Mesenchymal stem cell (in vitro differentiated cells and primary cell): ENCODE measurements at regions not wholly inside any gene's neighbourhood (a gene's known extent, or its start where the extent isn't known, plus 50 kb on each side); places are given as distances from the start of the nearest gene placed in this dataset.
A peak's percentile ranks its signal among the peaks of the same experiment; 100 is the strongest.

Source experiments
- DNase-seq: peaks from one replicate; pipeline ENCODE4 v3.0.0-alpha.2; 2013
- H2AFZ ChIP-seq: one replicate; pipeline ENCODE4 v1.6.1; 2013; ENCODE audit warnings: low read depth, mild to moderate bottlenecking, control low read depth, inconsistent platforms, low read length, moderate library complexity
- H2AK5ac ChIP-seq: 2 replicates; pipeline ENCODE4 v1.6.1; 2013; ENCODE audit warnings: low read length, moderate library complexity, mild to moderate bottlenecking, inconsistent platforms; ENCODE audit not compliant: severe bottlenecking
- H2BK120ac ChIP-seq: one replicate; pipeline ENCODE4 v1.6.1; 2013; ENCODE audit warnings: low read depth, mild to moderate bottlenecking, inconsistent platforms, low read length, moderate library complexity
- H2BK12ac ChIP-seq, 2 experiments: one replicate each; pipeline ENCODE4 v1.6.1; 2013; ENCODE audit warnings: inconsistent platforms in 2 of 2, low read length in 2 of 2, mild to moderate bottlenecking in 2 of 2, moderate library complexity in 2 of 2, control low read depth in 1 of 2
- H2BK15ac ChIP-seq: one replicate; pipeline ENCODE4 v1.6.1; 2013; ENCODE audit warnings: mild to moderate bottlenecking, low read depth, inconsistent platforms; ENCODE audit not compliant: poor library complexity, severe bottlenecking
- H2BK5ac ChIP-seq: 2 replicates; pipeline ENCODE4 v1.6.1; 2013; ENCODE audit warnings: low read depth, mild to moderate bottlenecking, low read length, control low read depth, inconsistent platforms; ENCODE audit not compliant: poor library complexity, severe bottlenecking
- H3K14ac ChIP-seq, 2 experiments: one replicate each; pipeline ENCODE4 v1.6.1; 2013; ENCODE audit warnings: inconsistent platforms in 2 of 2, low read length in 2 of 2, control low read depth in 1 of 2, mild to moderate bottlenecking in 1 of 2, moderate library complexity in 1 of 2
- H3K18ac ChIP-seq, 2 experiments: one replicate each; pipeline ENCODE4 v1.6.1; 2013; ENCODE audit warnings: inconsistent platforms in 2 of 2, low read length in 2 of 2, control low read depth in 1 of 2, low read depth in 1 of 2, mild to moderate bottlenecking in 1 of 2
- H3K23ac ChIP-seq, 2 experiments: one replicate each; pipeline ENCODE4 v1.6.1; 2013; ENCODE audit warnings: inconsistent platforms in 2 of 2, low read length in 2 of 2, mild to moderate bottlenecking in 2 of 2, moderate library complexity in 2 of 2, control low read depth in 1 of 2
- H3K27ac ChIP-seq: 2 replicates; pipeline ENCODE4 v1.5.1; 2013; ENCODE audit warnings: mild to moderate bottlenecking, moderate library complexity, low read length, control low read depth, inconsistent platforms; ENCODE audit not compliant: poor library complexity, severe bottlenecking
- H3K27me3 ChIP-seq, 2 experiments: 2 replicates each; pipeline versions ENCODE4 v1.6.1 to v1.7.0; 2013; ENCODE audit warnings: low read length in 2 of 2, mild to moderate bottlenecking in 2 of 2, moderate library complexity in 2 of 2, control low read depth in 1 of 2, inconsistent platforms in 1 of 2; ENCODE audit not compliant: control insufficient read depth in 1 of 2, insufficient read depth in 1 of 2
- H3K36me3 ChIP-seq, 2 experiments: 2 replicates each; pipeline versions ENCODE4 v1.6.1 to v1.7.0; 2013; ENCODE audit warnings: low read length in 2 of 2, control low read depth in 1 of 2, inconsistent platforms in 1 of 2, low read depth in 1 of 2, mild to moderate bottlenecking in 1 of 2; ENCODE audit not compliant: insufficient read depth in 2 of 2, control insufficient read depth in 1 of 2
- H3K4ac ChIP-seq, 2 experiments: one replicate each; pipeline ENCODE4 v1.6.1; 2013; ENCODE audit warnings: inconsistent platforms in 2 of 2, low read length in 2 of 2, mild to moderate bottlenecking in 2 of 2, moderate library complexity in 2 of 2, control low read depth in 1 of 2, low read depth in 1 of 2
- H3K4me1 ChIP-seq: 2 replicates; pipeline ENCODE4 v1.6.1; 2013; ENCODE audit warnings: low read depth, low read length, control low read depth; ENCODE audit not compliant: control insufficient read depth, insufficient read depth
- H3K4me2 ChIP-seq: 2 replicates; pipeline ENCODE4 v1.6.1; 2013; ENCODE audit warnings: low read length, mild to moderate bottlenecking, inconsistent platforms; ENCODE audit not compliant: poor library complexity, severe bottlenecking
- H3K4me3 ChIP-seq, 2 experiments: 2 replicates each; pipeline versions ENCODE4 v1.5.1 to v1.7.0; 2013; ENCODE audit warnings: low read length in 2 of 2, mild to moderate bottlenecking in 2 of 2, control low read depth in 1 of 2, low read depth in 1 of 2; ENCODE audit not compliant: insufficient read depth in 1 of 2
- H3K79me1 ChIP-seq: replicated peaks from 2 replicates; pipeline ENCODE4 v1.6.1; 2013; ENCODE audit warnings: mild to moderate bottlenecking, control low read depth, low read length, inconsistent platforms; ENCODE audit not compliant: poor library complexity, severe bottlenecking
- H3K9ac ChIP-seq: 2 replicates; pipeline ENCODE4 v1.7.0; 2013; ENCODE audit warnings: mild to moderate bottlenecking, low read length, moderate library complexity
- H3K9me3 ChIP-seq: 2 replicates; pipeline ENCODE4 v1.7.0; 2013; ENCODE audit warnings: mild to moderate bottlenecking, low read length; ENCODE audit not compliant: control insufficient read depth
- H4K8ac ChIP-seq: one replicate; pipeline ENCODE4 v1.6.1; 2013; ENCODE audit warnings: inconsistent platforms, mild to moderate bottlenecking, low read length, moderate library complexity
- H4K91ac ChIP-seq: one replicate; pipeline ENCODE4 v1.6.1; 2013; ENCODE audit warnings: mild to moderate bottlenecking, low read length, inconsistent platforms
- WGBS: methylation state at CpG from one replicate; pipeline ENCODE4 v1.1.7; 2013; ENCODE audit warnings: mixed read lengths; 5-methylcytosine and 5-hydroxymethylcytosine counted together

- H3K4ac ChIP-seq, result no peak overlapping the region
- H3K4me3 ChIP-seq, result no peak overlapping the region
- H3K9me3 ChIP-seq, result peaks cover under 1% of the 10 kb centered on the region
- WGBS, result 100% methylated on average over 1 of the region's 2 CpGs
- no peaks in the 10 kb centered on the region for H3K27me3 ChIP-seq
- no peak overlapping the region for H2BK120ac ChIP-seq
- no peak overlapping the region for H3K14ac ChIP-seq
- no peak overlapping the region for H3K4me2 ChIP-seq
- H4K8ac ChIP-seq, result no peak overlapping the region
- no peak overlapping the region for H3K23ac ChIP-seq
- H2AK5ac ChIP-seq, result no peak overlapping the region
- H2BK5ac ChIP-seq, result no peak overlapping the region
- H2AFZ ChIP-seq, result no peak overlapping the region
- H3K79me1 ChIP-seq, result no peaks in the 10 kb centered on the region
- H4K91ac ChIP-seq, result no peak overlapping the region
- no peak overlapping the region for H3K9ac ChIP-seq
- no peak overlapping the region for H2BK12ac ChIP-seq
- no peak for DNase-seq
- no peaks in the 10 kb centered on the region for H3K36me3 ChIP-seq
- H3K4me1 ChIP-seq, result no peaks in the 10 kb centered on the region
- H2BK15ac ChIP-seq, result no peak overlapping the region
- H3K27ac ChIP-seq, result no peak overlapping the region
- H3K18ac ChIP-seq, result no peak overlapping the region
Observed at GRCh38 chr12:127363392-127363791, 903.6 kb upstream of the TMEM132C start.

GRCh38 chr12:127373559-127373958, 893.4 kb upstream of the TMEM132C start:
- Histone ChIP-seq H2AK5ac (no peak overlapping the region), H3K4me1 (no peaks in the 10 kb centered on the region), H2BK12ac (no peak overlapping the region), H3K79me1 (no peaks in the 10 kb centered on the region), H3K9ac (no peak overlapping the region), H4K8ac (no peak overlapping the region), H4K91ac (no peak overlapping the region), H3K27me3 (peaks cover 0 to 3% of the 10 kb centered on the region in 2 experiments), H2BK15ac (no peak overlapping the region), H3K9me3 (peaks cover 2% of the 10 kb centered on the region), H3K18ac (no peak overlapping the region), H2BK5ac (no peak overlapping the region), H3K4ac (no peak overlapping the region), H3K14ac (no peak overlapping the region), H3K36me3 (no peaks in the 10 kb centered on the region), H2BK120ac (no peak overlapping the region), H2AFZ (no peak overlapping the region), H3K4me2 (no peak overlapping the region), H3K23ac (no peak overlapping the region), H3K27ac (no peak overlapping the region), H3K4me3 (no peak overlapping the region)
- 87% methylated on average over 4 of the region's 4 CpGs for WGBS
- no peak for DNase-seq

- Histone ChIP-seq H3K4me3 (no peak overlapping the region), H3K79me1 (no peaks in the 10 kb centered on the region), H4K8ac (no peak overlapping the region), H4K91ac (no peak overlapping the region), H3K4ac (no peak overlapping the region), H3K9ac (no peak overlapping the region), H2AFZ (no peak overlapping the region), H3K4me1 (no peaks in the 10 kb centered on the region), H3K14ac (no peak overlapping the region), H2BK12ac (no peak overlapping the region), H3K27ac (no peak overlapping the region), H2AK5ac (no peak overlapping the region), H3K4me2 (no peak overlapping the region), H3K18ac (no peak overlapping the region), H3K27me3 (peaks cover 0 to 3% of the 10 kb centered on the region in 2 experiments), H2BK15ac (no peak overlapping the region), H3K23ac (no peak overlapping the region), H3K36me3 (no peaks in the 10 kb centered on the region), H3K9me3 (no peaks in the 10 kb centered on the region), H2BK120ac (no peak overlapping the region), H2BK5ac (no peak overlapping the region)
- no peak for DNase-seq
Observed at GRCh38 chr12:127374447-127374846, 892.5 kb upstream of the TMEM132C start.

GRCh38 chr12:127381043-127381668, 885.8 kb upstream of the TMEM132C start:
- Histone ChIP-seq H3K4me1 (peaks cover 4% of the 10 kb centered on the region), H3K9ac (peak overlapping the region; percentile 67), H3K23ac (no peak overlapping the region), H2BK12ac (peak overlapping the region in 1 of 2 experiments; percentile 52), H2BK5ac (no peak overlapping the region), H4K8ac (no peak overlapping the region), H3K9me3 (no peaks in the 10 kb centered on the region), H2AK5ac (no peak overlapping the region), H3K18ac (no peak overlapping the region), H2BK120ac (no peak overlapping the region), H3K4ac (no peak overlapping the region), H3K27ac (no peak overlapping the region), H3K4me2 (peak overlapping the region; percentile 98), H3K79me1 (no peaks in the 10 kb centered on the region), H3K36me3 (no peaks in the 10 kb centered on the region), H2BK15ac (no peak overlapping the region), H3K4me3 (peak overlapping the region; percentile 46 to 74), H4K91ac (no peak overlapping the region), H2AFZ (peak overlapping the region; percentile 86), H3K27me3 (peaks cover 0 to 4% of the 10 kb centered on the region in 2 experiments), H3K14ac (no peak overlapping the region)
- peak; percentile 23 for DNase-seq
- WGBS, result 2% methylated on average over 27 of the region's 33 CpGs
